ENCODE measurements at regions not wholly inside any gene's neighbourhood (a gene's known extent, or its start where the extent isn't known, plus 50 kb on each side); places are given as distances from the start of the nearest gene placed in this dataset.
"Not testable (repeated sequence)": the region's sequence is repeated elsewhere in the genome, so short reads cannot be mapped to it uniquely, and the experiment has no call there.

DNA sequence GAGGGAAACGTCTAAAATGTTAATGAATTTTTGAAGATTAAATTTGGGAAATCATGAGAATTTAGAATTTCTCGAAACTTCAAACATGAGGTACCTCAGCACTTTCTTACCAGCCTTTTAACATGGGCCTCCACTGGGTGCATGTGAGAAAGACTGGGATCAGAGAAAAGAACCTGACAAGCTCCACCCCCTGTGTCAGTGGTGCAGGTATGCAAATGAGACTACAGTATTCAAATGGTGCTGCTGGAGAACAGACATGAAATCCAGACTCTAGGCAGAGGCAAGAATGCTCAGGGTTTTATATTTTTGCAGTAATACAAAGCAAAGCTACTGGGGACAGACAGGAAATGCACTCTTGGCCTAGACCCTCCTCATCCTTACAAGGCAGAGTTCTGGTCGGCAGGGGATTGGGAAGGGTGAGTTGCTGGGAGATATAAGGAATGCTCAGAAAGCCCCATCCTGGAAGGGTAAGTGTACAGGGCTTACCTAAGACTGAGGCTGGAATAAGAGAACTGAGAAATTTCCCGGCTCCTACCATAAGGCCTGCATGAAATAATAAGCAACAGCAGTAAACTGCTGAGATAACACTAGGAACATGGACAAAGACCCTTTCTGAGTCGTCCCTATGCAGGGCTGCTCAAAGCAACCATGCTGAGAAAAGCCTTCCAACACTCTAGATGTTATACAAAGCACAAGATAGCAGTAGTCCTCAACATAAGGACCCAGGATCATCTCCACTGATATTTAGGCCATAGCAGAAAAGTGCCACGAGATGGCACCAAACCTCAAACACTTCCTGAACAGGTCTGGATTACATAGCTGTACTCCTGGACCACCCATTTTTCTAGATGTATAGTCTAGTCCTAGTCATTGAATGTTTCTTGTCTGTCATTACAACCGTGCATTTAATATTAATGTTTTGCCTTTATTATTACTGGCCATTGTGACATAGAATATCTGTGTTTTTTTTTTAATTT, 260.8 kb downstream of the RASSF9 start:
- no peak for DNase-seq

DNA sequence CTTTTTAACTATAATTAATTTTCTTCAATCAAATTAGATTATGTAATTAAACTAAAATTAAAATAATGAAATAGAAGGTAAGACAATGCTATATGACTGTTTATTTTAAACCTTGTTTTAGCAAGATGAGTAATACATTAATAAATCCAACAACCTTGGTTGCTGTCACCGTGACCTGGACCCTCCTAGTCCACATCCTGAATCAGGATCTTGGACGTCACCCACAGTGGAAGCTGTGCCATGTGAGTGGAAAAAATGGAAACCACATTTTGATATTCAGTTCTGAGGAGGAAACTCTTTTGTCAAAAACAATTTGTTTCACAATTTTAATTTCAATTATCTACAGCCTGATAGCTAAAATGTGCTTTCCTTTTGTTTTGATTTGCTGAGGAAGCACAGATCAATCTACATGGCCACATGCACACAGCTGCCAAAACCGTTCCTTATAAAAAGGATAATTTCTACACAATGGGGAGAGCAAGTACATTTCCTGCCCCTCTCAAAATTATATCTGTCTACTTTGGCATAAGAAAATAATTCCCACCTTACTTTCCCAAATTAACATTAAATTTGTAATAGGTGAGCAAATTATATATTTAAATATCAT, 255.5 kb downstream of the RASSF9 start:
- no peak for DNase-seq

DNA sequence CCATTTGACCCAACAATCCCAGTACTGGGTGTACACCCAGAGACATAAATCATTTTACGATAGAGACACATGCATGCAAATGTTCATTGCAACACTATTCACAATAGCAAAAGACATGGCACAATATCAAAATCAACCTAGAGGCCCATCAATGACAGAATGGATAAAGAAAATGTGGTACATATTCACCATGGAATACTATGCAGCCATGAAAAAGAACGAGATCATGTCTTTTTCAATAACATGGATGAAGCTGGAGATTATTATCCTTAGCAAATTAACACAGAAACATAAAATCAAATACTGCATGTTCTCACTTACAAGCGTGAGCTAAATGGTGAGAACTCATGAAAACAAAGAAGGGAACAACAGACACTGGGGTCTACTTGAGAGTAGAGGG, 249.1 kb downstream of the RASSF9 start:
- no peak for DNase-seq

DNA sequence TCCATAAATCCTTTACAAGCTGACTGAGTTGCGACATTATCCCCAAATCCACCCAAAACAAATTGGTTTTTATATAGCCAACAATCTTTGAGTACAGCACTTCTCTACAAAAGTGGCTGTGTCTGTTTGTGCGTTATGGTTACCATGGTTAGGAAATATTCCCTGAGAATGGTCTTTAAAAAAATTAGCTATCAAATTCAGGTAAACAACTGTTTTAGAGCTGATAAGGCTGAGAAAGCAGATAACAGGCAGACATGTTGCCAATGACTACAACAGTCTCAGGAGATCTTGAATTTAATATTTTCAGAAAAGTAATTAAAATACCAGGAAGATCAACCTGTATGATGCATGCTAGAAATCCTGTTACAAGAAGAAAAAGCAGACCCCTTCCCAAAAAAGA, 248.0 kb downstream of the RASSF9 start:
- no peak for DNase-seq

DNA sequence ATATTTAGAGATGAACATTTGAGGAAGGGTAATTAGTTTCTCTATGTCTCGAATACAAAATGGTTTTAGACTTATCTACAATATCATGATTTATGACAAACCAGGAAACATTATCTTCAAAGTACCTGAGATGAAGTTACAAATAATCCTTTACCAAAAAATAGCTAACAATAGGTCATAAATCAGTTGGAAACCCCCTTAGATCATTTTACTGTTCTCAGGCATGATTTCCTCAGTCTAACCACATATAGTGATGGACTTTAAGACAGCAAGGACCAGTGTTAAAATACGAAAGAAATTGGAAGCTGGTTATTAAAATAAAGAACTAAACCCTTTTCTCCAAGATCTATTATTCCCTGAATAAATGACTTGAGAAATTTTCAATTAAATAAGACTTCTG, 235.4 kb downstream of the RASSF9 start:
- no peak for DNase-seq

DNA sequence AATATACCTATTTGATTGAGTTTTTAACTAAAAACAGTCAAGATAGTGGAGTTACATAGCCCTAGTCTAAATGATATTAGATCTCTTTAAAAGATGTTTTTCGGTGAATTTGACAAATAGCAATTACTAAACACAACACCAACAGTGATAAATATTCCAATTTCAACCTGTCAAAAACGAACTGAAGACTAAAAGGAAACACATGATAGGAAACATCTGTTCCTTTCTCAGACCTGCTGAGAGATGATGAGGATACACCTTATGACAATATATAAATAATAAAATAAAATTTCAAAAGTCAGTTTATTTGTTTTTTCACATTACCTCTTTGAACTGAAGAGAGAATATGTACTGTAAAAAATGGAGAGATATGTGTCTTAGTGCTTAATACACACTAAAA, 232.7 kb downstream of the RASSF9 start:
- no peak for DNase-seq

DNA sequence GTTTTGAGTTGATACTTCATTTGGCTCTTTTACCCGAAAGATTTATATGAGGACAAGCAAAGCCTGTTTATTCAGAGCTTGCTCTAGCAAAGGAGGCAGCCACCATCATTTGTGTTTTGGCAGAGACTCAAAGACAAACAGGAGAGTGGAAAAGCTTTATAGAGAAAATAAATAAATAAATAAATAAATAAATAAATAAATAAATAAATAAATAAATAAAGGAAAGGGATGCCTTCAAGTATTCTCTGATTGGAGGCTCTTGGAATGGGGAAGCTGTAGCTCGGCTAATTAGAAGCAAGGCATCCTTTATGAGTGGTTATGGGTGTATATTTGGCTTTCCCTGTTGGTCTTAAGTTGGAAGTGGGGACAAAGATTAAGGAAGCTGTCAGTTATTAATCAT, 229.8 kb downstream of the RASSF9 start:
- DNase-seq: no peak

DNA sequence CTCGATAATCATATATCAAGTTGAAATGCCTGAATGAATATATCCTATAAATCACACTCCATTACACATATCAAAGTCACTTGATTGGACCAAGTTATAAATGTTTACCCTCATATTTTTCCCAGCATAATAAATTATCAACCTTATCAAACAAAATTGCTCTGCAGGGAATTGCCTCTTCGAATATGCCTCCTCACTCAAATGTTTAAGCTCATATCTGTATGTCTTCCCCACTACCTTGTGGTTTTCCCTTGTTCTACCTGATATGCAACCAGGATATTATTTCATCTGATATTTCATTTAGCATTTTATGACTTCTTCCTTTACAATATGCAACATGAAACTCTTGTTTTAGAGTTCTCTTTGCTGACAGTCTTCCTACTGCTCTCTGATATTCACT, 226.4 kb downstream of the RASSF9 start:
- no peak for DNase-seq

DNA sequence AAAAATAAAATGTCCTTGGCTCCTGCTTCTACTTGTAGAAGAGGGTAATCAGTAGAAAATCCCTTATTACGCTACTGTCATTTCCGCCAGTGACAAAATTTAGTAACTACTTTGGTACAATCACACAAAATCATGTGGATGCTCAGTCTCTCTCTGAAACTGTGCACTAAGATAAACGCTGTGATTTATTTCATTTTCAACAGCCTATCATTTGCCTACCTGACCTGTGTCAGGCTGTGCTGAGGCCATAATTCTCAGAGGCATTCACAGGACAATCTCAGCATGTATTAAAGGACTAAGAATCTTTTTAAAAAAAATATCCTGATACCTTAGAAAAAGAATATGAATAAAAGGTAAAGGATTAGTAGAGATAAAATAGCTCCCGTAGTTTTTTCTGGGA, 226.0 kb downstream of the RASSF9 start:
- DNase-seq: no peak

DNA sequence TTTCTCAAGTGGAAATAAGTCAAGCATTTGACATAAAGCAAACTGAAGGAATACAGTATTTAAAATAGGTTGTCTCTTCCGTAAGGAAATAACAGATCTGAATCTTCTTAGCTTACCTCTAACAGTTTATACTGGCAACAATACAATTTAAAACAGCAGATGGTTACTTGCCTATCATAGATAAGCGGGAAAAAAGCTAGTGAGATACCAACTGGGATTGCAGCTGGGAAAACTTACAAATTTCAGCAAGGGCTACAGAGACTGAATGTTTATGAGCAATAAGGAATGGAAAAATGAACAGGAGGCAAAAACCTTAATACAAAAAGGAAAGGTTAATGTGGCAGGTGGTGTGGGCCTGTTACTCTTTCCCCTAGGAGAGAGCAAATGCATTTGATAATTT, 220.0 kb downstream of the RASSF9 start:
- no peak for DNase-seq

DNA sequence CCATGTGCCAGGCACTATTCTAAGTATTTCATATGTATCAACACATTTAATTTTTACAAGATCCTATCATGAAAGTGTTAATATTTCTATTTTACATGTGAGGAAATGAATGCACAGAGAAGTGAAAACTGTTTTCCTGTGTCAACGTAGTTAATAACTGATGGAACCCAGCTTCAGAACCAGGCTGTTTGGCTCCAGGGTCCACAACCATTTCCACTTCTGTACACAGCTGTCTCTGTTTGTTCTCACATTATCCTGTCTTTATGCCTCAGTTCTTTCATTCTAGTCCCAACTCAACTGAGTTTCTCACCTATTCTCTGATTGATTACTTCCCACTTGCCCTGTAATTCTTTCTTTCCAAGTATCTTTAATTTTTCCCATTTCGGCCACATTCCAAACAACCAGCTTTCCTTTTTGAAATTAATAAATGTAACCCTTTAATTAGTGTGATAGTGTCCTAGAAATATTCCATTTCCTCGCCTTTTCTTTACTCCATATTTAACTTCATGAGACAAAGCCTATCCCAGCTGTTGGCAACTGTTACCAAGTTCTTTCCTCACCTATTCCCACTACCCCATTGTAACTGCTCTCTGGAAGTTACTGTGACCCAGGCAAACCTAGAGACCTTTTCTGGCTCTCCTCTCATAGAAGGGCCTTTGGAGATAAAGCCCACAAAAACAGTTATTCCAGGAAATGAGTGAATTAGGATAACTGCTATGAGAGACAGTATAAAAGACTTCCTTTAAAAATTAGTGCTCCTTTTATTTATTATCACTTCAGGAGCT, 218.7 kb downstream of the RASSF9 start:
- no peak for DNase-seq

DNA sequence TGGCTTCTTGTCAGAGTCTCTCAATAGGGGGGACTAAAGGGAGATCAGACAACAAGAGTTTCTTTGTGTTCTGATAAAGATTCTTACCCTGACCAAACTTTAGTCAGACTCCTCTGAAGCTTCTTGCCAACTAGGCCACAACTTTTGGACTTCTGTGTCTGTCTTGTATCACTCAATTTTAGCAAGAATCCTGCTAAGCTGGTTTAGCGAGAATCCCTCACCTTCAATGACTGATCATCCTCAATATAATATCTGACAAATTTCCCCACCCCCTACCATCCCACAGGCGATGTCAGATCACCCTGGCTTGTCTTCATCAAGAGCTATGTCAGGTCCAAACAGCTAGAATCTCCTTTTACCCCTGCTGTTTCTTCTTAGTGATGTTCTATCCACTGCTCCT, 215.2 kb downstream of the RASSF9 start:
- no peak for DNase-seq

DNA sequence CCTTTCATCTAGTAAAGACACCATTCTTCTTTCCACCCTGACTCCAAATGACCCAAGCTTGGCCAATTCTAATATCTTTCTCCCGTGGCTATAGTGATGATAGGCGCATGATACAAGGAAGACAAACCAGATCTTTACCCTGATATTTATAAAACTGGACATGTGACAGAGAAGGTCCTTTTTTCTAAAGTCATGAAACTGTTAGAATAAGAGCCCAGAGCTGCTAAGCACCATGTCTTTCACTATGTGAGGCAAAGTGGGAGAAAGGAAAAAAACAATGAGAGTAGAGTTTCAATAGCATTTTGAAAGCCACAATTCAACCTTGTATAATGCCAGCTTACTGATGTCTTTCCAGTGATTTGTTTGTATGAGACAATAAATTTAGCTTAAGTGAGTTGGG, 212.4 kb downstream of the RASSF9 start:
- no peak for DNase-seq

DNA sequence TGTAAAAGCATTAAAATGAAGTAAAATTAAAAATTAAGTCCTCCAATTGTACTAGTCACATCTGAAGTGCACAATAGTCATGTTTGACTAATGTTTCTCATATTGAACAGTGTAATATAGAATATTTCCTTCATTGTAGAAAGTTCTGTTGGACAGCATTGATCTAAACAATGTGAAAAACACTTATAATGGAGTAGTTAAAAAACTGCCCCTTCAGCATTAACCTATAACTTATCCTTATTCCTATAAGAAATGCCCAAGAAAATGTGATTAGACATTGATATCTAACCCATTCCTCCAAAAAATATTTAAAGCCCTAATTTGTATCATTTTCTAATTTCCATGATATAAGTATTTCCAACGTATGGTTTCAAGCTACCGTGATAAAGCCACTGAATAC, 210.7 kb downstream of the RASSF9 start:
- no peak for DNase-seq

DNA sequence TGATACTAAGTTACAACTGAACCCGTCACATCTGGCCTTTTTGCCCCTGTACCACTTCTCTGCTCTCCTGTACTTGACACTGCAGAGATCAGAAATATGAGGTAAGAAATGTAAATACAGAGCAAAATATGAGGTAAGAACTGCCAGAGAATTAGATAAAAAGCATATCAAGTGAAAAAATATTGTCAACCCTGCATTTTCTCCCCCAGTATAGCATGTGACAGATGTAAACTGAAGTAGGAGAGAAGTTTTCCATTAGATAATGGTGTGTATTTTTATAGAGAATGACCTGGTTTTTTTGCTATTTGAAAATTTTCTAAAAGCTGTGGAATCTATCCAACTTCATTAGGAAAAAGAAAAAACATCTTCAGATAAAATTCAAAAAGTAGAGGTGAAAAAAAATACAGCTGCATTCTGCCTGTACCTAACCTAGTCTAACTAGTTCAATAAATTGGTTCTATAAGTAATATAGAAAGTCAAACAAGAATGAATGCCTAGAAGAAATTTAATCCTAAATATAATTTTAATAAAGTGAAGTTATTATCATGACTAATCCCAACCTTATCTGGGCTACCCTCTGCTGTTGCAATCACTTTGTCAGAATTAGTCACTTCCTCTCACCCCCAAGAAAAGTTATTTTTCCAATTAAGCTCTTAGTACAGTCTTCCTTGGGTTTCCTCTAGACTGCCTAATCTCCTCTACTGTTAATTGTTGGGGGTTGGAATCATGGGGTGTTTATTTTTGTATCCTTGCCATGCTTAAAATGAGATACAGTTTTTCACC, 210.0 kb downstream of the RASSF9 start:
- no peak for DNase-seq

DNA sequence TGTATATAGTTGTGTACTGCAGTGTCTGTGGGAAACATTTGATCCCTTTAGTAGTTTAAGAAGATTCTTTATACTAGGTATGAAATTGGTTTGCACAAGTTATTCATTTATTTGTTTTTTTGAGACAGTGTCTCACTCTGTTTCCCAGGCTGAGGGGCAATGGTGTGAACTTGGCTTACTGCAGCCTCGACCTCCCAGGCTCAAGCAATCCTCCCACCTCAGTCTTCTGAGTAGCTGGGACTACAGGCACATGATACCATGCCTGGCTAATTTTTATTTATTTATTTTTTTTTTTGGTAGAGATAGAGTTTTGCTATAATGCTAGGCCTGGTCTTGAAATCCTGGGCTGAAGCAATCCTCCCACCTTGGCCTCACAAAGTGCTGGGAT, 209.4 kb downstream of the RASSF9 start:
- DNase-seq: no peak

DNA sequence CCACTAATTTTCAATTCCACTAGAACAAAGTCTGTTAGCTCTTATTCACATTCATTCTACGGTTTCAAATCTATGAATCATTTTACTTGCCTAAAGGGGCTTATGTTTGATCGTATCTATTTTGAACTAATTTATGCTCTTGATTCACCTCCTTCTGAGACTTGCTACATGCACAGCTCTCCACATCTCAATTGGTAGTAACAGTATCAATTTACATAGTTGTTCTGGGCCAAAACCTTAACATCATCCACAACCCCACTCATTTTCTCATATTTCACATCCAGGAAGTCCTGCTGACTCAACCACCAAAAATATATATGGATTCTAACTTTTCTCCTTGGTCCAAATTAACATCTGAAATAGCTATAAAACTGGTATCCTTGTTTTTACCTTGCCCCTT, 208.6 kb downstream of the RASSF9 start:
- DNase-seq: no peak

DNA sequence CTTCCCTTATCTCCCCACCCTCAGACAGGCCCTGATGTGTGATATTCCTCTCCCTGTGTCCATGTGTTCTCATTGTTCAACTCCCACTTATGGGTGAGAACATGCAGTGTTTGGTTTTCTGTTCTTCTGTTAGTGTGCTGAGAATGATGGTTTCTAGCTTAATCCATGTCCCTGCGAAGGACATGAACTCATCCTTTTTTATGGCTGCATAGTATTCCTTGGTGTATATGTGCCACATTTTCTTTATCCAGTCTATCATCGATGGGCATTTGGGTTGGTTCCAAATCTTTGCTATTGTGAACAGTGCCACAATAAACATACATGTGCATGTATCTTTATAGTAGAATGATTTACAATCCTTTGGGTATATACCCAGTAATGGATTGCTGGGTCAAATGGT, 207.6 kb downstream of the RASSF9 start:
- not testable (repeated sequence) for DNase-seq

DNA sequence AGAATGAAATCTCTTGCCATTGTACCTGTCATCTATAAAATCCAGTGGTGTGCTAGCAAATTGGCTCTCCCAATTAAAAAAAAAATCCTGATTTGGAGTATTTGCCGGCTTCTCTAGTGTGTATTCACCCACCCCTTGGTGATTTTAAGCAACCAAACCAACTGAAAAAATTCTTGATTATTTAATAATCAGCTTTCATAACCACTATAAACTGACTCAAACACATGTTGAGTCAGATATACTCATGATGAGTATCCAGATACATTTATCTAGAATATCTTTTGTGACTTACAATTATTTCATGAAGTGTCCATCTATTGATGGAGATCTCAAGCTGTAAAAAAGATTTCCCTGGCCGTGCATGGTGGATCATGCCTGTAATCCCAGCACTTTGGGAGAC, 205.4 kb downstream of the RASSF9 start:
- no peak for DNase-seq

DNA sequence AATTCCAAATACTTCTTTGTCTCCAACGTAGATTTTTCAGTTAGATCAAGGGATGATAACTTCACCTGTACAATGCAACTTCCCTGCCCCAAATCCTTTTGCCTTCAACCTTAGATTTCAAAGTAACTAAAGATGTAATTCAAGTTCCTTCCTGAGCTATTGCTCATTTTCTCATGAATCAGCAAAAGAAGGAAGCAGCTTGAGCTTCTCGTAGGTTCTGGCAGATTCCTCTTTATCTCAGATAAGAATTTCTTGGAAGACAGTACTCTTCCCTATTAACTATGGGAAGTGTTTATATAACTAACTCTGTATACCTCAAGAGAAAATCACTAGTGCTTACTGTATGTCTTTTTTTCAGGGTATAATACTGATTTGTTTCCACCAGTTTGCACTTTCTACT, 203.8 kb downstream of the RASSF9 start:
- DNase-seq: no peak

DNA sequence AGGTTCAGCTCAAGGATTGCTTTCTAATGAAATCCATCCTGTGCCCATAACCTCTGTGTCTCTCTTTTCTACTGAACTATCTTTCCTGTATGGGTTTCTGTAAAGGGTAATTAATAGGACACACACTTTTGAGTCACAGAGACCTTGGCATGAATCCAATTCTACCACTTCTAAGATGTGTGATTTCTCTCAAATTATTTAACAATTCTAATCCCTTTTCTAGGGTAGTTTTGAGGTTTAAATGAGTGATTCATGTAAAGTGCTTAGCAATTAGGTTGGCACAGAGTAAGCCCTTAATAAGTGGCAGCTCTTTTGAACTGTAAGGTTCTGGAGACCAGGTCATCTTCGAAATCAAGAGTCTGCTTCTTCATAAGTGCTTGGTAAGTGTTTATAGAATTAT, 202.7 kb downstream of the RASSF9 start:
- DNase-seq: no peak

DNA sequence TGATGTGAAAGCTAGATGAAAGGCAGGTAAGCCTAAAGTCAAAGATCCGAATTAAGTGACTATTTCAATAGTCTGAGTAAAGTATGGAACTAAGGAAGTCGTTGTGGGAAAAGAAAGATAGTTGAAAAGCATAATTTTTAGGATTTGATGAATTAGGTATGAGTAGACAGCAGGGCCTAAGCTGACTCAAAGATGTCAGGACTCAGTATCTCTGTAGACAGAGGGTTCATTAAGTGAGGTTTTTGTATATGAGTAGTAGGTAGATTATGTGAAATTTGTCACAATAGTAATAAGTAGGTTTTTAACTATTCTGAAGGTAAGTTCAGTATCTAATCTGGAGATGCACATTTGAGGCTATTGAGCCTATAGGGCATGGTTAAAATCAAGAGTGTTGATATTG, 196.4 kb downstream of the RASSF9 start:
- no peak for DNase-seq

DNA sequence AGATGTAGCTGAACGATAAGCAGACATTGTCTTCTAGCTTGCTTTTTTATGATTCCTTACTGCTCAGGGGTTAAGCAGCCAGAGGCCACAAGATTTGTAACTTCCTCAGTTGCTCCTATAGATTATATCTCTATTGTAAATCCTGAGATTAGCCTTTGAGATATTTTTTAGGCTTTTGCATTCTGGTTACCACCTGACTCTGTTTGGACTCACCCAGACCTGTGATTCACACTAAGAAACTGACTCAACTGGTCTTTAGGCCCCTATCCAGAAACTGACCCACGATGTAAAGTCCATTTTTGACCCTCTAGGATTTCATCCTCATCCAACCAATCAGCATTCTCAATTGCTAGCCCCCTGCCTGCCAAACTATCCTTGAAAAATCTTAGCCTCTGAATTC, 194.4 kb downstream of the RASSF9 start:
- no peak for DNase-seq
